Stimulated activated CD8-positive, alpha-beta memory T cell treated with anti-CD3 and anti-CD28 coated beads, Interleukin-15, amount 100 ng/mL, for 48 hours (primary cell): ENCODE measurements at regions not wholly inside any gene's neighbourhood (a gene's known extent, or its start where the extent isn't known, plus 50 kb on each side); places are given as distances from the start of the nearest gene placed in this dataset.

ENCODE experiments used
- DNase-seq, 2 donors: peaks; one replicate each; pipeline ENCODE4 v3.0.0-alpha.2; 2020; ENCODE audit warnings: low read depth in 2 of 2

DNA sequence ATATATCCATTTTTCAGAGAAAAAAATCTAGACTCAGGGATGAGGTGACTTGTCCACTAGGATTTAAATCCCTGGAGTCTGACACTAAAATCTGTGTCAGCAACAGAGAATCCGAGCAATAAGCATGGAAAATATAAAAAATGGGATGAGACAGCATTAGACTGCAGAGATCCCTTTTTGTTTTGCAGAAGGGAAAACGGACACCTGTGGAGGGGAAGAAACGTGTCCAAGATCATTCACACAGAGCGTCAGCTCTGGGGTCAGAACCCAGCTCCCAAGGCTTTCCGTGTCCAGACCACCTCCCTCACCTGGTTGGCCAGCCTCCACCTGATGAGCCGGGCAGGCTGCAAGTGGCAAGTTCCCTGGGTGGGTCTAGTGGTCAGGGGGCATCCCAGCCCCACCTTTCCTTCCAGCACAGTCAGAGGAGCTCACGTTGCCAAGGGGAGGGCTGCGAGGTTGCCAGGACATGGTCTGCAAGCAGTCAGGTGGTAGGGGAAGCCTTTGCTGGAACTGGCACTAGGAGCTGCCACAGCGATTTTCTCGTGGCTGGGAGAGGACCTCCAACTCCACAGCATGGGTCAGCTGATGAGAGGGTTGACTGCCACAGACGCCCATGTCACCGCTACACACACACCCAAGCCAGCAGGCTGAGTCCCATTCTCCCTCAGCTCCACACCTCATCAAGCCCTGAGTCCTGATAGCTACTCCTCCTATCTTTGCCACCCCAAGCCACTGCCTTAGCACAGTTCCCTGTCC lies 65.9 kb upstream of the CPLX2 start:
- DNase-seq = no peak

DNA sequence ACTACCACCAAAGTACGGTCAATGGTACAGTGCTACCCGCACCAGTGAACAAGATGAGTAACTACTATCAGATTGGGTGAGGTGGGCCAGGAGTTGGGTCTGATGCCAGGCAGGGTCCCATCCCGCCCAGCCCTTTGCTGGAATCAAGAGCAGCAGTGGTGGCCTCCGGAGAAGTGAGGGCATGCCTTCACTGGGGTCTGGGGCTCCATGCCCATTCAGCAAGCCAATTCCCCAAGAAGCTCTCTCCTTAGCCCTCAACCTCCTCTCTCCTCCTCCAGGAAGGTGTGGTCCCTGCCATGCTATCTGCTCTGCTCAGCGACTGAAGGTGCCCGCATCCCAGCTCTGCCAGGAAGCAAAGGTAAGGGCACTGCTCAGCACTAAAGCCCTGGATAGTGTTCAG lies 62.7 kb upstream of the CPLX2 start:
- DNase-seq = no peak

- DNase-seq = no peak
Measured at GRCh38 chr5:175809531-175810121, 61.8 kb upstream of the CPLX2 start.

- DNase-seq = no peak
Measured at GRCh38 chr5:175810457-175810856, 60.9 kb upstream of the CPLX2 start.

GRCh38 chr5:175811589-175811988 lies 59.8 kb upstream of the CPLX2 start:
- no peak for DNase-seq

DNA sequence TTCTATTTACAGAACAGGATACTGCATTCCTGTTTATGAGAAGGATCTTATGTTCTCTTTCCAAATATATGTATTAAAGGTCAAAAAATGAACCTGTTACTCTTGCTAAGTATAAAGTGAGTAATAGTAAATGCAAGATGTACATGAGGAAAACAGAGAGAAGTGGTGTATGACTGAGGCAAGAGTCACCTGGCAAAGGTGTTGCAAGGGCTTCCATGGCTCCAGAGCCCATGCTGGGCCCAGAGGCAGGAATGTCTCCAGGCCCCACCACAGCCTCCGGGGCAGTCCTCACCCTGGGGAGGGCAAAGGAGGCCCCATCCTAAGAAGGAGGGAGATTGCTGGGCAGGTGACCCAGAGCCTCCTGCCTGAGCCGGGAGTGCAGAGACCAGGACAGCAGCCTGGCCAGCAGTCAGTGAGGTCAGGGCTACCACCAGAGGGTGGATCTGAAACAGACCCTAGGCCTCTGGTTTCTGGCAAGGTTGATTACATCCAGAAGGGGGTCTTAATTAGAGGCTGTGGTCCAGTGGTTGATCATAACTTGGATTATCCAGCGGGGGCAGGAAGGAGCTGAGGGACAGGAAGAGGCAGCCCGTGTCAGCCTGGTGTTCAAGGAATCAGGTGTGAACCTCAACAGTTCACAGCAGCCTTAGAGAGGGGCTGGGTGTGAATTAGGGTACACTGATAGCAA lies 57.3 kb upstream of the CPLX2 start:
- DNase-seq = no peak

DNA sequence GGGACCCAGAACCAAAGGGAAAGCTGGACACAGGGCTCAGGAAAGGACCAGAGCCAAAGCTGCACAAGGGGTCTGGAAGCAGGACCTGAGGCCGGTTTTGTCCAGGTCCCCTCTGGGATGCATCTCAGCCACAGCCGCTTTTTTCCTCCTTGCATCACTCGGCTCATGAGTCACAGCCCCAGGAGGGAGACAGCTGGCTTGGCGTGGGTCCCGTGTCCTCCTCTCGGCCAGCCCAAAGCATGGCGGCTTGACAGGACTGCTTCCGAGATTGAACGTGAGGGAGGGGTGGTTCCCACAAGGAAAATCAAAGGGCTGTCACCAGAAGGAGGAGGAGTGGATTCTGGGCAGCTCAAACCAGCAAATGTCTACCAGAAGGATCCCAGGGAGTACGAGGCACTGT lies 56.7 kb upstream of the CPLX2 start:
- no peak for DNase-seq

- DNase-seq = no peak
Measured at GRCh38 chr5:175815126-175815913, 56.1 kb upstream of the CPLX2 start.

DNA sequence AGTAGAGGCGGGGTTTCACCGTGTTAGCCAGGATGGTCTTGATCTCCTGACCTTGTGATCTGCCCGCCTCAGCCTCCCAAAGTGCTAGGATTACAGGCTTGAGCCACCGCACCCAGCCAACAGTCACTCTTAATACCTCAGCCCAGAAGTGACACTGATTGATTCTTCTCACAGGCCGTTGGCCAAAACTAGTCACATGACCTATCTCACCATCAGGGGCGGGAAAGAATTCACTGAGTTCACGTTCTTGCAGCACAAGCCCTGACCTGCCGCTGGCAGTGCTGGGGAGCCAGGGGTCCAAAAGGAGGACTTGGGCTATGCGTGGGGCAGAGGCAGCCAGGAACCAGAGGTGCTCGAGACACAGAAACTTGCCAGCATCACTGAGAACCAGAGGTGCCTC lies 55.0 kb upstream of the CPLX2 start:
- DNase-seq = no peak

GRCh38 chr5:175819090-175819425 lies 52.3 kb upstream of the CPLX2 start:
- DNase-seq = no peak

DNA sequence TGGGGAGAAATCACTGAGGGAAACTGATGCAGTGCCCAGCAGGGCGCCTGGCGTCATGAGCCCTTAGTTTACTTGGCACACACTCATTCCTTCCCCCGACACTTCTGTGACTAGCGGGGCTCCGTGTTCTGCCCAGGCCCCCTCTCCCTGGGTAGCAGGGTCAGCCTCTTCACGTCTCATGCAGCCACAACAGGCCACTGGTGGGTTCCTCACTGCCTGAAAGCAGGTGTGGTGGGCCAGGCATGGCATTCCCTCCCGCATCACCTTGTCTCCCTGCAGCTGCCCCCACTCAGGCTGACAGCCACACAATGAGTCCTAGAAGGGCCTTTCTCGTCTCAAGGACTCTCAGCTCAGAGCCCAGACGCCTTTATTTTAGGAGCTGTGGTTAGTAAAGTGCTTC lies 51.1 kb upstream of the CPLX2 start:
- DNase-seq = no peak
